ENCODE measurements at regions not wholly inside any gene's neighbourhood (a gene's known extent, or its start where the extent isn't known, plus 50 kb on each side); places are given as distances from the start of the nearest gene placed in this dataset.
A peak's percentile ranks its signal among the peaks of the same experiment; 100 is the strongest.

DNA sequence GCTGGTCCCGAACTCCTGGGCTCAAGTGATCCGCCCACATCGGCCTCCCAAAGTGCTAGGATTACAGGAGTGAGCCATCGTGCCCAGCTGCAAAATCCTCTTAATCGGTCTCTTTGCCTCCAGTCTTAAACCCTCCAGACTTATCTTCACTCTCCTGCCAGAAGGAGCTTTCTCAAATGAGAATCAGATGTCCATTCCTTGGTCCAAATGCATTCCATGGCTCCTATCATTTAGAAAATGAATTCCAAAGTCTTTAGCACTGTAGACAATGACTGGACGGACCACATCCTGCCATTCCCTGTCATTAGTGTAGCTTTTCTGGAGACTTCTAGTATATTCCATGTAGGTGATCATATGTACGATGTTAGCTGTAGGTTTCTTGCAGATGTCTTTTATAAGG, 141.9 kb downstream of the ID4 start:
- DNase-seq, result no peak

DNA sequence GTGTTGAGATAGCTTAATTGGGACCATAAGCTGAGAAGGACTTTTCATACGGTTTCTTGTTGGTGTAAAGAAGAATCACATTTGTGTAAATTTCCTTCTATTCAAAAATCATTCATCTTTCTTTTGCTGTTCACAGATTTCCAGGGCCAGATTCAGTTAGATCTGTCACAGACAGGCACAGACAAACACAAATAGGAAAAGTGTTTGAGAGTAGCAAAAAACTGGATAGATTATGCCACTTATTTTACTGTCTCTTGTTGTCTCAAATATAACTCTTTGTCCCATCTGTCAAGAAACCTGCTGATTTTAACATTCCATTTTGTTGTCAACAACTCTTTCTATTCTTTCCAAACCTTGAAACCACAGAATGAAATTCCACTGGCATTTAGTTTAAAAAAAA, 142.8 kb downstream of the ID4 start:
- no peak for DNase-seq

DNA sequence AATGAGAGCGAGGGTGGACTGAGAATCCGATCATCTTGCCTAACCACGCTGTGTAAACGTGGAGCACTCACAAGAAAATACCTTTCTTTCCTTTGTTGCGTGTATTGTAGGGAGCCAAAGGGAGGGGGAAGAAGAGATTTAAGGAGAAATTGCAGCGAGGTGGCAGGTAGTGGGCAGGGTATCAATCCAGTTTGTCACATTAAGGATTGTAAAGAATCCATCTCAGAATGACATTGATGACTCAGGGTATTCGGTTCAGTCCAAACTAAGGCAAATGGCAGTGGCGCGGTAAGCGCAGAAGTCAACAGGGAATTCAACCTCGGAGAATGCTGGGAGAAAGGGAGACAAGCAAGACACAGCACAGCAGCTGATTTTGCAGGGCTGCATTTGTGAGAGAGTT, 146.2 kb downstream of the ID4 start:
- DNase-seq, result no peak

DNA sequence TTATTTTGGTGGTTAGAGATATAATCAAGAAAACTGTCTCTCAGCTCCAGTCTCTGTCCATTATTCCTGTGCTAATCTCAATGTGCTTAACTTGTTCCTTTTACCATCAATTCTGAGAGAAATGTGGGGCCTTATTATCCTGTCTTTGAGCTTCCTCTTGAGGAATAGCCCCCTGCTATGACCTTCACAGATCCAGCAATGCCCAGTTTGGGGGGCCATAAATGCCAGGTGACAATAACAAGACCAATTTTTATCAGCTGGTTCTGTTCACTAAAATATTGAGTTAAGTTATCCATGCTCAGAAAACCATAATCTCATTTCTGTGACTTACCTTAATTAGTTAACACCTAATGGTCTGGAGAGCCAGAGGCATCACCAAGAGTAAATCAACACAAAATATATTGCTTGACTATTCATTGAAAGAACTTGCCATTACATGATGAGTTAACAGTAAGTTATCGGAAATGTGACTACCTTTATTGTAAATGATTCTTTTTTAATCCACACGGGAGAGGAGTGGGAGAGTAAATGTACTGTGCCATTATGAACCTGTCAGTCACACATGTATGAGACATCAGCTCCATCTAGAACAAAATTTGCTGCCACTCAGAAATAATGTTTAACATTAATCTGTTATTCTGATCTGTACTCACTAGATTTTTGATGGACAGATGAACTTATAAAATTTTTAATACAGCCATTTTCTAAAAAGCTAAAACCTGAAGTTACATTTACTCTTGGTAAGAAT, 149.7 kb downstream of the ID4 start:
- no peak for DNase-seq

DNA sequence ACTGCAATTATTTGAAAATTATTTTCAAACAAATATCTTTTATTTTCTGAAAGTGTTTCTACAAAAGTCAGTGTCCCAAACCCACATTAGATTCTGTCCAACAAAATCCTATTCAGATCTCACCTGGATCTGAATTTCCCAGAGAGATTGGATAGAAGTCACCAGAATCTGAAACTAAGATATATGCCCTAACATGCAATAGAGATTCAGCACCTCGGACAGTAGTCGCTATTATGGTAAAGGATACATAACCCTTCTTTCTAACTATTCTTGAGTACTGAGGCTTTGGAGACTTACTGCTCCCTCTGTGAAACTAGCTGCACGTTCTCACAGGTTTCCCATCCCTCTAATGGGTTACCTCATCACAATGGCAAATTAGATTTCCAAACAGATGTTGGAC, 151.4 kb downstream of the ID4 start:
- DNase-seq, result peak; percentile 47

DNA sequence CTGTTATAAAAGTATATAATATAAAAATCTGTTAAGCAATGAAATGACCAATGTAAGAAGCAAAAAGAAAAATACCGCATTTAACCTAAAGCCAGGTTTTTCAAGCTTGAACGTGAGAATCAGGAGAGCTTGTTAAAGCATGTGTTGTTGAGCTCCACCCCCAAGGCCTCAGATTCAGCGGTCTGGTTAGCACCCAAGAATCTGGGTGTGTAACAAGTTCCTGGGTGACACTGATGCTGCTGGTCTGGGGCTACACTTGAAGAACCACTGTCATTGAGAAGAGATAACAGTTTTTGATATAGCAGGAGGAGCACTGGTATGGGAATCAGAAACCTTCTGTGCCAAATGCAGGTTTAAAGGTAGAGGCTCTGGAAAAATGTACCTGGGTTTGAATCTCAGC, 154.0 kb downstream of the ID4 start:
- DNase-seq, result no peak

DNA sequence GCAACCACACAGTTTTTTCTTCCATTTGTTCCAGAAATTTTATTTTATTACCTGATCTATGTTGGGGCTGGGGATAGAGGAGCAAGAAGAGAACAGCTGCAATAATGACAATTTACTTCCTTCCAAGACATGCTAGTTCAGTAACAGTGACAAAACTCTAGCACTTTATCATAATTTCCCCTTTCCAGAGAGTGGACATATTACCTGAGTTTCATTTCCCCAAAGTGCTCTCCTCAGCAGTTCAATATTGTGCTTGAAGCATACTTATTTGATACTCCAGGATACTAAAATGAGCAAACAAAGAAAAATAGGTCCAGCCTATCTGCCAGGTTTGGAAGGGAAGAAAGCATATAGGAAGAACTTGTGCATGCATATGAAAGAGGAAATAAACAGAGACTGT, 157.7 kb downstream of the ID4 start:
- DNase-seq, result no peak

DNA sequence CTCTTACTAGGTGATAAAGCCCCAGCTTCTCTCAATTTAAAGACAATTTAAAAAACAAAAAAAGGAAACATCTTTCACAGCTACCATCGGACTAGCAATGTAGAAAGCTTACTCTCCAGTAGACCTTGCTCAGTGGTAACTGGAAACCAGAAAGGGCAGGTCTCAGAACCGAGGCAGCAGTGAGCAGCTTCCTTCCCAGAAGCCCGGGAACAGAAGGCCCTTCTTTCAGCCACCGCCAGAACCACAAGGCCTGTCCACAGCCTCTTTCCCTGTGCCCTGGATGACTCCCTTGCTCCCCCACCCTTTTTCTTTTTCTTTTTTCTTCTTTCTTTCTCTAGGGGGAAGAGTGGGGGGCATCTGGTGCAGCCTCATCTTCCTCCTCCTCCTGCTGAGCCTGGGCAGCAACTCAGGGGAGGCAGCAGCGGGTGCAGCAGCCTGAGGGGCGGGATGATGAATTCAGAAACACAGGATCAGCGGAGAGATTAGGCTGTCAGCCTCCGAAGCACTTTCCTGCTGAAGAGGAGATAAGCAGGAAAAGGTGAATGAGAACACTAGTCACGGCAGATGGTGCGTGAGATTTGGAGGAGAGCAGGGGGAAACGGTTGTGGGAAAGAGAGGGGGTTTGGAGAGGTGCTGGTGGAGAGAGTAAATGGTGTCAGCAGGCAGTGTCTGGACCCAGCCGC, 158.5 kb downstream of the ID4 start:
- no peak for DNase-seq

DNA sequence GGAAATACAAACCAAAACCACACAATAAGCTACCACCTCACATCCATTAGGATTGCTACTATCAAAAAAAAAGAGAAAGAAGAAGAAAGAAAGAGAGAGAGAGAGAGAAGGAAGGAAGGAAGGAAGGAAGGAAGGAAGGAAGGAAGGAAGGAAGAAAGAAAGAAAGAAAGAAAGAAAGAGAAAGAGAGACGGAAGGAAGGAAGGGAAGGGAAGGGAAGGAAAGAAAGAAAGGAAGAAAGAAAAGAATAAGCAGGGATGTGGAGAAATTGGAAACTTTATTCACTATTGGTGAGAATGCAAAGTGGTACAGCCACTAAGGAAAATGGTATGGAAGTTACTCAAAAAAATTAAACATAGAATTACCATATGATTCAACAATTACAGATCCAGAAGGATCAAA, 159.9 kb downstream of the ID4 start:
- no peak for DNase-seq

DNA sequence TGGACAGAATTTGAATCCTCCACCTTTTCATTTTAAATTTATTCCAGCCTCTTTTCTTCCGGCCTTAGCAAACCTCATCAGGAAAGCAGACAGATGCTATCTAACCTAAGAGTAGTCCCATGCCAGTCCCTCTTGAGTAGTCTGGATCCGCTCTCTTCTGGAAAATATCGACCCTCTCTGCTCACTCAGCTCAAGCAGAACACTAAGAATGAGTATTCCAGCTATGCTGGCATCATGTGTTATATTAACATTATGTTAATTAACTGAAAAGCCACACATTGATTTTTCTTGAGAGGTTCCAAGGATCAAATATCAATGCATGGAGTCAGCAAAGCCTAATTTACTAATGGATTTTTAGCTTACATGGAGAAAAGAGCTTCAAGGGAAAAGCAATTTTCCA, 161.4 kb downstream of the ID4 start:
- DNase-seq, result no peak

DNA sequence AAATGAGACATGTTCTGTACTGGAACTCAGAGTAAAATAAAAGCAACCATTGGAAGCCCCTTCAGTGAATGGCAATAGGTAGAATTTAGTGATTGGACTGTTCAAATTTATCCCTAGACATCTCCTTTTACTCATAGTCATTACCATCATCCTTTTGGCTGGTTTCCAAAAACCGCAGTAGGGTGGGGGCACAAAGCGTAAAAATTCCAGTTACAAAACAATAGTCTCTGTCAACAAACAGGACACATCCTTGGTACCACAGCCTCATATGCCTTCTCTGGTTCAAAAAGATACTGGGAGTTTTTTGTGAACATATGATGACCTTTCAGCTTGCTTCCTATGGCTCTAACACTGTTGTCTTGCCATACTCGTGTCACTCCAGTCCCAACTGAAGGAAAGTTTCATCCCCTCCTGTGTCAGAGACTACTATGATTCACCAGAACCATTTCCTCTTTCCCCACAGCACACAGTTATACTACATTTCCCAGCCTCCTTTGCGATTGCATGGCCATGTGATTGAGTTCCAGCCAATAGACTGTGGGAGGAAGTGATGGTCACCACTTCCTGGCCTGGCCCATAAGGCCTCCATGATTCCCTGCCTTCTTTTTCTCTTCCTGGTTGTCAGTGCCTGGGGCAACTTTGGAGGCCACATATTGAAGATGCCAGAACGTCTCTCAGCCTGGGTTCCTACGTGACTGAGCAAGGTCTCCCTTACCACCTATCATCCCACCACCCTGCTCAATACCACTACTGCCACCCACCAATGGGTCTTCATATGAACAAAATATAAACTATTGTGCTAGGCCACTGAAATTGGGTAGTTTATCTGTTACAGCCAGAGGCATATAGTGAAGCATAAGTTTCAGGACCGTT, 162.4 kb downstream of the ID4 start:
- peak; percentile 58 for DNase-seq

DNA sequence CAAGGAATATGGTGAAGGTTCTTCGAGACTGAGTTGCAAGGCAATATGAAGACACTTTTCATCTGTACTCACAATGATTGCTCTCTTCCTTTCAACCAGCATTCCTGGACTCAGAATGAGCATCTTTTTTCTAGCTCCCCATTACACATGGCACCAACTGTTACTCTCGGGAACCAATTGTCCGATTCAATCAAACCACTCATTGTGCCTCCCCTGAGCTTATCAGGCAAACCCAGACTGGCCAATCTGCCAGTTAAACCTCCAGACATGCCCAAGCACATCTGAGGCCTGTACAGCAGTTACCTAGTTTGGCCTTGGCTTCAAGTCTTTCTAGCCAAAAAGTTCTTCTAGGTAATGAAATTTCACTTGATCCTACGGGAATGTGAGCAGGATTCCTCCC, 164.1 kb downstream of the ID4 start:
- DNase-seq, result no peak

DNA sequence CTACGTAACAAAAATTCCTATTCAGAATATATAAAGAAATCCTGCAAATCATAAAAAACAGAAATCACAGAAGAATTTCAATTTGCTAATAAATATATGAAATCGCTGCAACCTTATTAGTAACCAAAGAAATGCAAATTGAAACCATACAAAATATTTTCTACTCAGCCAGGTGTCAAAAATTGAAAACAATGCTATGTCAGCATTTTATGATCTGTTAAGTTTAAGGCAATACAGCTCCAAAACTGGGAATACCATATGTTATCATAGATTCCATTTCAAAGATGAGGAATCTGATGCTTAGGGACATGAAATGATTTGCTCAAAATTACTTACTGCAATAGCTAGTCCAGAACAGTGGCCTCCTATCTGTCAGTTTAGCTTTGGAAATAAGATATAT, 168.9 kb downstream of the ID4 start:
- DNase-seq, result no peak

DNA sequence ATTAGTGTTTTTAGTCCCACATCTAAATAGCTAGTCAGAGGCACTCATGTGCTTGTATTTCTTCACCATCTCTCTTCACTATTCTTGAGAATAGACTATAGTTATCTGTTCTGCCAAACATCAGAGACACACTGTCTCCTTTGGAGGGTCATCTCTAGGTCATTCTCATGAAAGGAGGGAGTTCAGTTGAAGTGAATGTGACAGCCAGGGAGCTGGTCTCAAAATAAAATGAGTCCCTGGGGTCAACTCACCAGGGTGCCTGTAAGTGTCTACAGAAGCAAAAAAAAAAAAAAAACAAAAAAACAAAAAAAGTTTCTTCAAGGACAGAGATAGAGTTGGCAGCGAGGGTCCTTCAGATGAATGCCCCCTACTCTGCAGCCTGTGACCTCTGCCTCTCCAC, 171.0 kb downstream of the ID4 start:
- no peak for DNase-seq

DNA sequence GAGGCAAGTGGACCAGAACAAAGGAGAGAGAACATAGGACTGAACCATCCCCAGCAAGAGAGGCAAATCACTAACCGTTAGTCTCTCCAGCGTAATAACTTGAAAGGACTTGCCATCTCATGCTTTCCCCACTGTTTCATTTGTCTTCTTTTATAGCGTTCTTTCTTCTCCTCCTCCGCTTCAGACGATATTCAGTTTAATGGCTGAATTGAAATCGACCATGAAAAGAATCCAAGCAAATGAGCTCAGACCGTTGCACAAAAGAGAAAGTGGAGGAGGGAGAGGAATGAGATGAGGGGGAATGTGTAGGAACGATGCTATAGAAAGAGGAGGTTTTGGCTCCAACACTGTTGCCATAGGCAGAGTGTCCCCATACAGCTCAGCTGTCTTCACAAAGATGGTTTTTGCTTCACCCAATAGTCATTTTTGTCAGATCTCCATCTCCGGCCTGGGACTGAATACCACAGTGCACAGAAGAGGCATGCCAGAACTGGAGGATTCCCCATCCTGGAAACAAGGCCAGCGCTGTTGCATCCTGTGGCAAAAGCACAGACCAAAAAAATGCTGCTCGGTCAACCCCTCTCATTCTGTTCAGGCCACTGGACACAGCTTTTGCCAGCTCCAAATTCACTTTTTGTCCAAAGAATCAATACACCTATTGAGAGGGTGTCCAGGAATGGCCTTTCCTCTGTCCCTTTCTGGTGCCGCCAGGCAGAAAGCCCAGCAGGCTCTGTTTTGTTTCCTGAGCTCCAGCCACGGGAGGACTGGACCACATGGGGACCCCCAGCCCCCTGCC, 176.1 kb downstream of the ID4 start:
- no peak for DNase-seq

DNA sequence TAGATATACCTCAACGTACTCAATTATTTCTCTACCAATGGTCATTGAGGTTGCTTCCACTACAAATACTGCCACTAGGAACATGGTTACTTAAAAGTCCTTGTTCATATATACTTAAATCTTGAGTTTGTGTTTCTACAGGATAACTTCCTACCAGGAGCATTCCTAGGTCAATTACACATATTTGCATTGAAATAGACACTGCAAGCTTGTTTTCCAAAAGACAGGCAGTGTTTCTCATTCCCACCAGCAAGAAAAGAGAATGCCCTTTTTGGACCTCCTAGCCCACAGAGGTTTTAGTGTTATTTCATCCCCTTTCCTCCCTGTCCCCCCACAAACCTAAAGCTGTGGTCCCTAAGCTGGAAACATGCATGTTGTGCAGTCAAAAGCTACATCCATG, 177.3 kb downstream of the ID4 start:
- no peak for DNase-seq

DNA sequence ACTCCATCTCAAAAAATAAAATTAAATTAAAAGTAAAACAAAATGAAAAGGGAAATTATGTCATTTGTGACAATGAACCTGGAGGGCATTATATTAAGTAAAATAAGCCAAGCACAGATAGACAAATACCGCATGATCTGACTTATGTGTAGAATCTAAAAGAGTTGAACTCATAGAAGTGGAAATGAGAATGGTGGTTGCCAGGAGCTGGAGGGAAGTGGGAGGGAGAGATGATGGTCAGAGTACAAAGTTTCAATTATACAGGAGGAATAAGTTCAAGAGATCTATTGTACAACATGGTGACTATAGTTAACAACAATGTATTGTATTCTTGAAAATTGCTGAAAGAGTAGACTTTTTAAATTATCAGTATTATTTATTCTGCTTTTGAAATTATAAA, 183.4 kb downstream of the ID4 start:
- DNase-seq, result no peak

DNA sequence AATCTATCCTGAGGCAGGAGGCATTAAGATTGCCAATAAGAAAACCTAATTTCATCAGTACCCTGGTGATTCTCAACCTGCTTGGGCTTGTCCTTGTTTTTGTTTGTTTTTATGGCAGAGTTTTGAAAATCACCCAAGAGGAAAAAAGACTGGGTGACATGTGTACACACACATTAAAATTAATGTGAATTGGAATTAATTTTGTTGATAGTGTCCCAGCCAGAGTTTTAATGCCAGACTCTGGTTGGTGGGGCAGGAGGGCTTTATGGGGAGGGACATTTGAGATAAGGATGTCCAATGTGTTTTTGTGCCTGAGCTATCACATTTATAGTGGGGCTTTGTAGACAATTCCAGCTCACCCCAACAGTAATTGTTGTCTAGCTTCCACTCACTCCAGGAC, 184.6 kb downstream of the ID4 start:
- no peak for DNase-seq

DNA sequence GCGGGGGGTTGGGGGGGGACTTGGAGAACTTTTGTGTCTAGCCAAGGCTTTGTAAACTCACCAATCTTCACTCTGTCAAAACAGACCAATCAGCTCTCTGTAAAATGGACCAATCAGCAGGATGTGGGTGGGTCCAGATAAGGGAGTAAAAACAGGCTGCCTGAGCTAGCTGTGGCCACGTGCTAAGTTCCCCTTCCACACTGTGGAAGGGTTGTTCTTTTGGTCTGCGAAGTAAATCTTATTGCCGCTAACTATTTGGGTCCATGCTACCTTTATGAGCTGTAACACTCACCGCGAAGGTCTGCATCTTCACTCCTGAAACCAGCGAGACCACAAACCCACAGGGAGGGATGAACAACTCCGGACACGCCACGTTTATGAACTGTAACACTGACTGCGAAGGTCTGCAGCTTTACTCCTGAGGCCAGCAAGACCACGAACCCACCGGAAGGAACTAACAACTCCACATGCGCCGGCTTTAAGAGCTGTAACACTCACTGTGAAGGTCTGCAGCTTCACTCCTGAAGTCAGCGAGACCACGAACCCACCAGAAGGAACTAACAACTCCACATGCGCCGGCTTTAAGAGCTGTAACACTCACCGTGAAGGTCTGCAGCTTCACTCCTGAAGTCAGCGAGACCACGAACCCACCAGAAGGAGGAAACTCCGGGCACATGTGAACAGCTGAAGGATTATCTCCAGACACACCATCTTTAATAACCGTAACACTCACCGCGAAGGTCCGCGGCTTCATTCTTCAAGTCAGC, 186.6 kb downstream of the ID4 start:
- DNase-seq, result peak; percentile 13

DNA sequence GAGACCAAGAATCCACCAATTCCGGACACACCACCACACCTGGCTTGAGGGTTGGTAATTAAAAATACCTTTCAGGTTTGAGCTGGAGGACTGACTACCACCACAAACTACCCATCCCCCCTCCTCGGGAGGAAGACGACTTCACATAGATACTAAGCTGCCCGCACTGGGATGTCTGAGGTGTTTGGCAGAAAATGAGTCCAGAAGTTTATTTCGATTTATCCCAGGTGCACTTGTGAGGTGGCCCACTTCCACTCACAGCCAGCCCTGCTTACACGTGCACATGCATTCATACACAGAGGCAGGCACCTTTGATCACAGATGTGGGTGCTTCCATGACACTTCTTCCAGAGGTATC, 187.1 kb downstream of the ID4 start:
- peak; percentile 11 for DNase-seq

DNA sequence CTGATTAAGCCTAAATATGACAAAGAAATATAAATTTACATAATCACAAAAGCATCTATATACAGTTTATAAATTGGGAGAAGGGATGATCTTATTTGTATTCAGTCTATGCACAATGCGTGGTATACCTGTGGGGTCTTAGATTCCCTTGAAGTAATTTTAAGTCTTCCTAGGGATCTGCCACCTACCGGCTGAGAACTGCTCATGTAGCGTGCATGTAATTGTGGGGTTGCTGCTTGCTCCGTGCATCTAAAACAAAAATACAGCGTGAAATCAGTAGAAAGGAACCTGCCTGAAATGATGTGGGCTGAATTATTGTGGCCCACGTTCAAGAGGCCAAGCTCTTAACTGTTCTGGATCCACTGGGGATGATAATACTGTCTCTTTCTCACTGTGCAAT, 187.3 kb downstream of the MBOAT1 start:
- DNase-seq, result no peak

DNA sequence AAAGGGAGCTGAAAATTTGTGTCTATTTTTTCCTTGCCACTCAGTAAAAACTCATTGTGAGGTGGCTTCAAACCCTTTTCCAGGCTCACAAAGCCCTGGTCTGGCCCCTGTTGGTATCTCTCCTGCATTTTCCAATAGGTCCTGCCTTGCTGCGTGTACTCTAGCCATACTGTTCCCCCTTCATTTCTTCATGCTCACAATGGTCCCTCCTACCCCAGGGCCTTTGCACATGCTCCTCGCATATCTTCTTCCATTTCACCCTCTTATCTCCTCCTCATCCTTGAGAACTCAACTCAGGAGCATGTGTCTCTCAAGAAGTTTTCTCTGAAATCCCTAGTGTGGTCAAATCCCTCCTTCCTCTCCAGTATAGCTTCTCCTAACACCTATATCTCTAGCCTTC, 186.6 kb downstream of the MBOAT1 start:
- no peak for DNase-seq
